K562 (cell line): ENCODE measurements at regions not wholly inside any gene's neighbourhood (a gene's known extent, or its start where the extent isn't known, plus 50 kb on each side); places are given as distances from the start of the nearest gene placed in this dataset.

Source experiments
- ELF1 ChIP-seq: fragments of 200-800 bp; sonication (Bioruptor generic); IDR thresholded peaks from 2 replicates; pipeline ENCODE4 v1.6.1; 2016; ENCODE audit warnings: missing genetic modification characterization, missing compliant biosample characterization
- ETV1 ChIP-seq: fragments of 450-650 bp; conservative IDR thresholded peaks from 2 replicates; pipeline ENCODE4 v1.6.1; 2016; ENCODE audit warnings: missing genetic modification characterization, control low read depth, low read depth, missing compliant biosample characterization
- FOSL1 ChIP-seq: fragments of 200-800 bp; sonication (Bioruptor generic); conservative IDR thresholded peaks from 2 replicates; pipeline ENCODE4 v1.6.1; 2016; ENCODE audit warnings: missing genetic modification characterization, missing compliant biosample characterization
- MECOM ChIP-seq: fragments of 250-450 bp; sonication (Bioruptor Pico); IDR thresholded peaks from 2 replicates; pipeline ENCODE4 v1.8.0; 2022; ENCODE audit warnings: inconsistent platforms
- MYC ChIP-seq, 2 experiments: fragments of 250-450 bp in 1 of 2; sonication (Bioruptor Pico) in 1 of 2; IDR thresholded peaks; 2 replicates each; pipeline versions ENCODE4 v1.5.1 to v1.6.1; 2012 to 2021; ENCODE audit warnings: low read depth in 2 of 2, borderline replicate concordance in 1 of 2, improper control_type of control experiment in 1 of 2, low read length in 1 of 2, mild to moderate bottlenecking in 1 of 2, moderate library complexity in 1 of 2
- NFXL1 ChIP-seq: fragments of 450-650 bp; formaldehyde crosslinking; IDR thresholded peaks from 2 replicates; pipeline ENCODE4 v1.4.0; 2021; ENCODE audit warnings: mild to moderate bottlenecking
- OTX1 ChIP-seq: fragments of 450-650 bp; formaldehyde crosslinking; IDR thresholded peaks from 2 replicates; pipeline ENCODE4 v1.4.0; 2022; ENCODE audit warnings: mild to moderate bottlenecking
- POLR2AphosphoS2 ChIP-seq: IDR thresholded peaks from 2 replicates; pipeline ENCODE4 v1.6.1; 2012; ENCODE audit warnings: low read length, improper control_type of control experiment
- RBM39 ChIP-seq: fragments of 200-400 bp; formaldehyde crosslinking; optimal IDR thresholded peaks from 2 replicates; pipeline ENCODE3; 2018; ENCODE audit warnings: low read depth, low read length
- SIN3B ChIP-seq: fragments of 450-650 bp; IDR thresholded peaks from 2 replicates; pipeline ENCODE4 v1.6.1; 2017; ENCODE audit warnings: low read depth, mild to moderate bottlenecking, moderate library complexity
- SLC30A9 ChIP-seq: fragments of 250-450 bp; sonication (Bioruptor Pico); IDR thresholded peaks from 2 replicates; pipeline ENCODE4 v1.8.0; 2022; ENCODE audit warnings: mild to moderate bottlenecking, moderate library complexity
- SMARCC2 ChIP-seq: fragments of 450-650 bp; IDR thresholded peaks from 2 replicates; pipeline ENCODE4 v1.6.1; 2017; ENCODE audit warnings: antibody characterized with exemption, moderate library complexity, mild to moderate bottlenecking, low read depth
- SOX6 ChIP-seq: fragments of 450-650 bp; IDR thresholded peaks from 2 replicates; pipeline ENCODE4 v1.6.1; 2014; ENCODE audit warnings: mild to moderate bottlenecking
- SRSF7 ChIP-seq: fragments of 200-400 bp; formaldehyde crosslinking; optimal IDR thresholded peaks from 2 replicates; pipeline ENCODE3; 2017; ENCODE audit warnings: mild to moderate bottlenecking, low read depth, low read length
- TRIM24 ChIP-seq, 2 experiments: fragments of 450-650 bp; IDR thresholded peaks; 2 replicates each; pipeline ENCODE4 v1.6.1; 2016
- ZBTB1 ChIP-seq: sonication (generic); formaldehyde crosslinking; IDR thresholded peaks from 2 replicates; pipeline ENCODE4 v1.8.1; 2023; ENCODE audit warnings: missing genetic modification reagents, low read depth, mild to moderate bottlenecking, borderline replicate concordance
- ZNF124 ChIP-seq: sonication (generic); formaldehyde crosslinking; IDR thresholded peaks from 2 replicates; pipeline ENCODE4 v1.8.1; 2022; ENCODE audit warnings: missing genetic modification reagents
- TF ChIP-seq, protein P1 (sequence below): fragments of 250-450 bp; sonication (Bioruptor Pico); IDR thresholded peaks from 2 replicates; pipeline ENCODE4 v1.4.0; 2020; ENCODE audit warnings: mild to moderate bottlenecking, moderate library complexity
- TF ChIP-seq, protein P2 (sequence below): fragments of 250-450 bp; sonication (Bioruptor Pico); IDR thresholded peaks from 2 replicates; pipeline ENCODE4 v1.4.0; 2020
- TF ChIP-seq, protein P3 (sequence below): fragments of 450-650 bp; formaldehyde crosslinking; IDR thresholded peaks from 2 replicates; pipeline ENCODE4 v1.4.0; 2022; ENCODE audit warnings: mild to moderate bottlenecking, moderate library complexity
- TF ChIP-seq, protein P4 (sequence below): fragments of 250-450 bp; sonication (Bioruptor Pico); IDR thresholded peaks from 2 replicates; pipeline ENCODE4 v1.8.0; 2022; ENCODE audit warnings: inconsistent platforms

DNA sequence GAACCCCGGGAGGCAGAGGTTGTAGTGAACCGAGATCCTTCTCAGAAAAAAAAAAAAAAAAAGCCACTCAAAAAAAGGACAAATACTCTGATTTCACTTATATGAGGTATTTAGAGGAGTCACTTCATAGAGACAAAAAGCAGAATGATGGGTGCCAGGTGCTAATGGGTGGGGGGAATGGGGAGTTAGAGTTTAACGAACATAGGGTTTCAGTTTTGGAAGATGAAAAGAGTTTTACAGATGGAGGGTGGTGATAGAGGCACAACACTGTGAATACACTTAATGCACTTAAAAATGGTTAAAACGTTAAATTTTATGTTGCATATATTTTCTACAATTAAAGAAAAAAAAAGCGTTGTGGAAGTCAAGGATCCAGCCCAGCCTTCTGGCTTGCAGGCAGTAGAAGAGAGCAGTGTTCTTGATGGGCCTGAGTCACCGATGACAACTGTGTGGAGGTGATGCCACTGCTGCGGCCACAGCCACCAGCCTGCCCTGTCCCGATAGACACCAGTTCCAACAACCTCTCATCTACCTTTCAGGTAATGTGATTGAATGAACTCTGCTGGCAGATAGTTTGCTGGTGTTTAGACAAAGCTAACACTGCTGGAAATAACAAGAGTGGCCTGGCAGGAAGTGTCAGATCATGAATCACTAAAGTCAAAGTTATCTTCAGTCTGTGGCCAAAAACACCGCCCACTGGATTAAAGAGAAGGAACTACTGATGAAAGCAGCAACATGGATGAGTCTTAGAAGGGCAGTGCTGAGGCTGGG is 49.9 kb upstream of the COX10 start (continued):
- no peak for TF ChIP-seq SRSF7
- TF ChIP-seq SLC30A9 (CRISPR knock-in tag), result no peak
- TF ChIP-seq, protein P1, sequence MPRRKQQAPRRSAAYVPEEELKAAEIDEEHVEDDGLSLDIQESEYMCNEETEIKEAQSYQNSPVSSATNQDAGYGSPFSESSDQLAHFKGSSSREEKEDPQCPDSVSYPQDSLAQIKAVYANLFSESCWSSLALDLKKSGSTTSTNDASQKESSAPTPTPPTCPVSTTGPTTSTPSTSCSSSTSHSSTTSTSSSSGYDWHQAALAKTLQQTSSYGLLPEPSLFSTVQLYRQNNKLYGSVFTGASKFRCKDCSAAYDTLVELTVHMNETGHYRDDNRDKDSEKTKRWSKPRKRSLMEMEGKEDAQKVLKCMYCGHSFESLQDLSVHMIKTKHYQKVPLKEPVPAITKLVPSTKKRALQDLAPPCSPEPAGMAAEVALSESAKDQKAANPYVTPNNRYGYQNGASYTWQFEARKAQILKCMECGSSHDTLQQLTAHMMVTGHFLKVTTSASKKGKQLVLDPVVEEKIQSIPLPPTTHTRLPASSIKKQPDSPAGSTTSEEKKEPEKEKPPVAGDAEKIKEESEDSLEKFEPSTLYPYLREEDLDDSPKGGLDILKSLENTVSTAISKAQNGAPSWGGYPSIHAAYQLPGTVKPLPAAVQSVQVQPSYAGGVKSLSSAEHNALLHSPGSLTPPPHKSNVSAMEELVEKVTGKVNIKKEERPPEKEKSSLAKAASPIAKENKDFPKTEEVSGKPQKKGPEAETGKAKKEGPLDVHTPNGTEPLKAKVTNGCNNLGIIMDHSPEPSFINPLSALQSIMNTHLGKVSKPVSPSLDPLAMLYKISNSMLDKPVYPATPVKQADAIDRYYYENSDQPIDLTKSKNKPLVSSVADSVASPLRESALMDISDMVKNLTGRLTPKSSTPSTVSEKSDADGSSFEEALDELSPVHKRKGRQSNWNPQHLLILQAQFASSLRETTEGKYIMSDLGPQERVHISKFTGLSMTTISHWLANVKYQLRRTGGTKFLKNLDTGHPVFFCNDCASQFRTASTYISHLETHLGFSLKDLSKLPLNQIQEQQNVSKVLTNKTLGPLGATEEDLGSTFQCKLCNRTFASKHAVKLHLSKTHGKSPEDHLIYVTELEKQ (CRISPR knock-in tag), result no peak
- TF ChIP-seq SIN3B, result no peak
- TF ChIP-seq, protein P2, sequence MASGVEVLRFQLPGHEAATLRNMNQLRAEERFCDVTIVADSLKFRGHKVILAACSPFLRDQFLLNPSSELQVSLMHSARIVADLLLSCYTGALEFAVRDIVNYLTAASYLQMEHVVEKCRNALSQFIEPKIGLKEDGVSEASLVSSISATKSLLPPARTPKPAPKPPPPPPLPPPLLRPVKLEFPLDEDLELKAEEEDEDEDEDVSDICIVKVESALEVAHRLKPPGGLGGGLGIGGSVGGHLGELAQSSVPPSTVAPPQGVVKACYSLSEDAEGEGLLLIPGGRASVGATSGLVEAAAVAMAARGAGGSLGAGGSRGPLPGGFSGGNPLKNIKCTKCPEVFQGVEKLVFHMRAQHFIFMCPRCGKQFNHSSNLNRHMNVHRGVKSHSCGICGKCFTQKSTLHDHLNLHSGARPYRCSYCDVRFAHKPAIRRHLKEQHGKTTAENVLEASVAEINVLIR, result no peak
- 0 out of 2 replicates have a peak, but pooled peaks have one; percentile 25 for TF ChIP-seq SOX6
- no peak for TF ChIP-seq RBM39
- TF ChIP-seq, protein P3, sequence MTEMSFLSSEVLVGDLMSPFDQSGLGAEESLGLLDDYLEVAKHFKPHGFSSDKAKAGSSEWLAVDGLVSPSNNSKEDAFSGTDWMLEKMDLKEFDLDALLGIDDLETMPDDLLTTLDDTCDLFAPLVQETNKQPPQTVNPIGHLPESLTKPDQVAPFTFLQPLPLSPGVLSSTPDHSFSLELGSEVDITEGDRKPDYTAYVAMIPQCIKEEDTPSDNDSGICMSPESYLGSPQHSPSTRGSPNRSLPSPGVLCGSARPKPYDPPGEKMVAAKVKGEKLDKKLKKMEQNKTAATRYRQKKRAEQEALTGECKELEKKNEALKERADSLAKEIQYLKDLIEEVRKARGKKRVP, result no peak
- peak; percentile 32; the same call in 1 of the 2 replicates for TF ChIP-seq FOSL1 (tag)
- TF ChIP-seq ETV1 (tag), result peak; percentile 63
- TF ChIP-seq ZNF124 (CRISPR knock-in tag), result no peak
- no peak for TF ChIP-seq POLR2AphosphoS2
- no peak for TF ChIP-seq TRIM24 (IDR thresholded peaks at IDR 0.05)
- no peak for TF ChIP-seq OTX1
- TF ChIP-seq, protein P4, sequence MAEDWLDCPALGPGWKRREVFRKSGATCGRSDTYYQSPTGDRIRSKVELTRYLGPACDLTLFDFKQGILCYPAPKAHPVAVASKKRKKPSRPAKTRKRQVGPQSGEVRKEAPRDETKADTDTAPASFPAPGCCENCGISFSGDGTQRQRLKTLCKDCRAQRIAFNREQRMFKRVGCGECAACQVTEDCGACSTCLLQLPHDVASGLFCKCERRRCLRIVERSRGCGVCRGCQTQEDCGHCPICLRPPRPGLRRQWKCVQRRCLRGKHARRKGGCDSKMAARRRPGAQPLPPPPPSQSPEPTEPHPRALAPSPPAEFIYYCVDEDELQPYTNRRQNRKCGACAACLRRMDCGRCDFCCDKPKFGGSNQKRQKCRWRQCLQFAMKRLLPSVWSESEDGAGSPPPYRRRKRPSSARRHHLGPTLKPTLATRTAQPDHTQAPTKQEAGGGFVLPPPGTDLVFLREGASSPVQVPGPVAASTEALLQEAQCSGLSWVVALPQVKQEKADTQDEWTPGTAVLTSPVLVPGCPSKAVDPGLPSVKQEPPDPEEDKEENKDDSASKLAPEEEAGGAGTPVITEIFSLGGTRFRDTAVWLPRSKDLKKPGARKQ (CRISPR knock-in tag), result no peak
- TF ChIP-seq ELF1 (tag), result no peak
- no peak for TF ChIP-seq NFXL1 (CRISPR knock-in tag)
- no peak for TF ChIP-seq ZBTB1
- TF ChIP-seq SMARCC2, result no peak
- no peak for TF ChIP-seq MECOM (CRISPR knock-in tag)
- TF ChIP-seq MYC (IDR thresholded peaks at IDR 0.05; ENCODE audit: low read depth, low read length), result no peak
- no peak for TF ChIP-seq MYC (CRISPR knock-in tag; IDR thresholded peaks at IDR 0.05; ENCODE audit: borderline replicate concordance, low read depth)
